OCI-M2 (cell line): ENCODE measurements at regions not wholly inside any gene's neighbourhood (a gene's known extent, or its start where the extent isn't known, plus 50 kb on each side); places are given as distances from the start of the nearest gene placed in this dataset.

Experiments used
- DNase-seq: peaks from one replicate; lab custom pipeline; 2025; ENCODE audit not compliant: unreplicated experiment; lab: John Stamatoyannopoulos, UW

- no peak for DNase-seq
These were observed 520.7 kb downstream of the EIPR1 start for GRCh38 chr2:2856723-2857415.

- DNase-seq: no peak
These were observed 522.3 kb downstream of the EIPR1 start for GRCh38 chr2:2855297-2855696.

GRCh38 chr2:2853346-2853745, 522.3 kb upstream of the MYT1L start:
- no peak for DNase-seq

DNA sequence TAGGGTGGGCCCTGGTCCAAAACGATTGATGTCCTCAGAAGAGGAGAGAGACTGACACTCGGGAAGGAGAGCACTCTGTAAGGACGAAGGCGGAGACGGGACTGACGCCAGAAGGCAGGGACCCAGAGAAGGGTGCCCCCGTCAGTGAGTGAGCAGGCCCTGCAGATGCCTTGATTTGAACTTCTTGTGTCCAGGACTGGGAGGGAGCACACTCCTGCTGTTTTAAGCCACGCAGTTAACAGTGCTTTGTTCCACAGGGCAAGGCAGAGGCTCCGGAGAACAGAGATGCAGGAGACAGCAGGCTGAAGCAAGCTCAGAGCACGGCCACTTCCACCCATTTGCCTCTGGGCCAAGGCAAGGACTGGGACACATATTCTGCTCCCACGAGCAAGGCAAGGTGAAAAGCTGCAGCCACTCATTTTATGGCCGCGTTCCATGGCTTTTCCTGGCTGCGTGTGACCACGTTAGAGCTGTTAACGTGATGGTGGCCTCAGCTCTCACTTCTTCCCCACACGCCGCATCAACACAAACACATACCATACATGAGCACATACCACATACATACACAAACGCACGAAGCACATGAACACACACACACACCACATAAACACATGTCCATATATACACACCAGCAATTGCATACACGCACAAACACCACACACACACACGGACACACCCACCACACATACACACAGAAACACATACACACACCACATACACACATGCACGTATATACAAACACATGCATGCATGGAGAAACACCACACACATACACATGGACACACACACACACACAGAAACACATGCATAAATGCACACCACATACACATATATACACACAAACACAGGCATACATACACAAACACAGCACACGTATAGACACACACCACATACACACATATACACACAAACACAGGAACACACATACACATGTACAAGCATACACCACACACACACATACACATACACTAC, 521.0 kb upstream of the MYT1L start:
- no peak for DNase-seq

- DNase-seq: no peak
These were observed 520.2 kb upstream of the MYT1L start for GRCh38 chr2:2851316-2851715.

DNA sequence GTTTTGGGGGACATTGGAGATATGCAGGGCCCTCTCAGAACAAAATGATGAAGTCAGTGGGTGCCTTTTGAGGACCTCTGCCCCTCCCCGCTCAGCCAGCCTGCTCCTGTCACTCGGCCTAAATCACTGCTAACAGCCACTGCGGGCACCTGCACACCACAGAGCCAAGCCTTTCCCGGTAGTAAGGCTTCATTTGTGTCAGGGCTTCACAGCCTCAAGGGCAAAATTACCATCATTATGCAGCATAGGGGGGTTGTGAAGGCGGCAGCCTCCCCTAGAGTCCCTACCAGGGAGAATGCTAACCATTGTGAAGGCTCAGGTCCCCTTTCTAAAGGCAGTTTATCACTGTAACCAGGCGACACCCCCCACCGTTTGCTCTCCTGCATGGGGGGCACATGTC, 519.8 kb upstream of the MYT1L start:
- no peak for DNase-seq

- no peak for DNase-seq
These were observed 519.2 kb upstream of the MYT1L start for GRCh38 chr2:2850218-2850755.

GRCh38 chr2:2849464-2850217, 518.6 kb upstream of the MYT1L start:
- no peak for DNase-seq

DNA sequence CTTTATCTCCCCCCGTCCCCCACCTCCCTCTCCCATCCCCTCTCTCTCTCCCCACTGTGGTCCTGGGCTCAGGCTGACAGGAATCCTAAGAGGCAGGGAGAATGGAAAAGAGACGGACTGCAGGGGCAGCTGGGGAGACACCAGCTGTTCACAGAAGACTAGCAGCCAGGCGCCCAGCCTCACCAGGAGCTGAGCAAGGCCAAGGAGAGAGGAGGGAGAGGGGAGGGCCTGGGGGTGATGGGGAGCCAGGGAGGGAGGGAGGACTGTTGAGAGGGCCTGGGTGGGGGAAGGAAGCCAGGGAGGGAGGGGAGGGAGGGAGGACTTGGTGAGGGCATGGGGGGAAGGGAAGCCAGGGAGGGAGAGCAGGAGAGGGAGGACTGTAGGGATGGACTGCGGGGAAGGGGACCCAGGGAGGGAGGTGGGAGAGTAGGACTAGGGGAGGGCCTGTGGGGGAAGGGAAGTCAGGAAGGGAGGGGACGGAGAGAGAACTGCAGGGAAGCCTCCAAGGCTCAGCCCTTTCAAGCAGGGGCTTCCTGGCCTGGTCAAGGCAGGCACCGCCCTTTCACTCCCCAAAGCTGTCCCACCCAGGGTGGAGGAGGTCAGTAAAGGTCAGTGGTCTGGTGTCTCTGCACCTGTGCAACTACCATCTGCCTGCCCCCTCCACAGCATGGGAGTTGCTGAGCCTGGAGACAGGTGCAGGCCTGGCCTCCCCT, 517.7 kb upstream of the MYT1L start:
- DNase-seq: no peak

GRCh38 chr2:2848198-2848597, 517.1 kb upstream of the MYT1L start:
- DNase-seq: no peak

- DNase-seq: no peak
These were observed 516.2 kb upstream of the MYT1L start for GRCh38 chr2:2847209-2847676.

- DNase-seq: no peak
These were observed 515.5 kb upstream of the MYT1L start for GRCh38 chr2:2846332-2847208.

GRCh38 chr2:2845806-2846315, 514.8 kb upstream of the MYT1L start:
- DNase-seq: no peak

- DNase-seq: no peak
These were observed 514.2 kb upstream of the MYT1L start for GRCh38 chr2:2845267-2845666.

DNA sequence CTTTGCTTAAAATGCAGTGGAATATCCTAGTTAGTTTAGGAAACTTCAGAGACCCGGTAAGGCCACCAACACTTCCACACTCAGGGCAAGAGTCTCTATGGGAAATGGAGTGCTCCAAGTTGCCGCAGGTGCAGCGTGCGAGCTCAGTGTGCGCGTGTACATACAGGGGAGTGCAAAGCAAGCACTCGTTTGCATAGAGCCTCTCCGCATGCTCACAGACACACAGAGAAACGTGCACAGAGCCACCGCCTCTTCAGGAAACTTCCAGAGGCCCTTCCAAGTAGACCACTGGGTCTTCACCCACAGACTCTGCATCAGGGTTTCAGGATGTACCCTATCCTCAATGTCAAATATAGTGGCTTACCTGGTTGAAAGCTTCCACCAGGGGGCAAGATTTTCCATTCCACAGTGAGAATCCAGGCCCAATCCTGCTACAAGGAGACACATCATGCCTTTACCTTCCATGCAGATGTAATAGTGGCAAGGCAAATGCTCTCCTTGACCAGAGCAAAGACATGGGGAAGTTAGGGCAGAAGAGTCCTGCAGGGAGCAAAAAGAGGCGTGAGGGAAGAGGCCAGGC, 513.0 kb upstream of the MYT1L start:
- DNase-seq: no peak

GRCh38 chr2:2842466-2842865, 511.4 kb upstream of the MYT1L start:
- DNase-seq: no peak

GRCh38 chr2:2840681-2841300, 509.7 kb upstream of the MYT1L start:
- no peak for DNase-seq

- DNase-seq: no peak
These were observed 508.9 kb upstream of the MYT1L start for GRCh38 chr2:2839782-2840531.
